Endodermal cell (in vitro differentiated cells): ENCODE measurements at regions not wholly inside any gene's neighbourhood (a gene's known extent, or its start where the extent isn't known, plus 50 kb on each side); places are given as distances from the start of the nearest gene placed in this dataset.
"Not testable (repeated sequence)": the region's sequence is repeated elsewhere in the genome, so short reads cannot be mapped to it uniquely, and the experiment has no call there.

ENCODE experiments used
- DNase-seq: peaks from one replicate; pipeline ENCODE4 v3.0.0-alpha.2; 2017
- H3K27ac ChIP-seq: 2 replicates; pipeline ENCODE4 v1.5.1; 2013; ENCODE audit warnings: mild to moderate bottlenecking, low read depth, low read length, moderate library complexity
- H3K27me3 ChIP-seq: 2 replicates; pipeline ENCODE4 v1.6.1; 2013; ENCODE audit warnings: mild to moderate bottlenecking, low read length, moderate library complexity; ENCODE audit not compliant: insufficient read depth, control insufficient read depth, poor library complexity, severe bottlenecking
- H3K36me3 ChIP-seq: 2 replicates; pipeline ENCODE4 v1.7.0; 2013; ENCODE audit warnings: mild to moderate bottlenecking, low read length, moderate library complexity; ENCODE audit not compliant: control insufficient read depth, insufficient read depth
- H3K4me1 ChIP-seq: one replicate; pipeline ENCODE4 v1.7.0; 2013; ENCODE audit warnings: low read length; ENCODE audit not compliant: control insufficient read depth, insufficient read depth
- H3K4me3 ChIP-seq: 2 replicates; pipeline ENCODE4 v1.5.1; 2013; ENCODE audit warnings: mild to moderate bottlenecking, low read length, moderate library complexity
- H3K9ac ChIP-seq: 2 replicates; pipeline ENCODE4 v1.6.1; 2013; ENCODE audit warnings: mild to moderate bottlenecking, low read length, moderate library complexity; ENCODE audit not compliant: poor library complexity, severe bottlenecking; ENCODE audit errors: extremely low read depth
- H3K9me3 ChIP-seq: 2 replicates; pipeline ENCODE4 v1.6.1; 2013; ENCODE audit warnings: mild to moderate bottlenecking, low read length, moderate library complexity; ENCODE audit not compliant: control insufficient read depth
- H3K27ac Mint-ChIP-seq: 2 replicates; pipeline ENCODE4 v1.8.0; 2020; ENCODE audit warnings: mixed read lengths
- H3K27me3 Mint-ChIP-seq: 2 replicates; pipeline ENCODE4 v1.8.0; 2021; ENCODE audit warnings: mild to moderate bottlenecking, mixed read lengths; ENCODE audit not compliant: insufficient read depth
- H3K36me3 Mint-ChIP-seq: 2 replicates; pipeline ENCODE4 v1.8.0; 2020; ENCODE audit warnings: low read depth, mixed read lengths
- H3K4me1 Mint-ChIP-seq: 2 replicates; pipeline ENCODE4 v1.8.0; 2020; ENCODE audit warnings: mixed read lengths
- H3K4me3 Mint-ChIP-seq: 2 replicates; pipeline ENCODE4 v1.8.0; 2020; ENCODE audit warnings: mild to moderate bottlenecking, moderate library complexity, mixed read lengths
- H3K9me3 Mint-ChIP-seq: 2 replicates; pipeline ENCODE4 v1.8.0; 2020; ENCODE audit warnings: mild to moderate bottlenecking, mixed read lengths
- CTCF ChIP-seq: fragments of 200-600 bp; sonication (generic); conservative IDR thresholded peaks from 2 replicates; pipeline ENCODE4 v1.5.0; 2021; ENCODE audit warnings: antibody characterized with exemption, mild to moderate bottlenecking
- WGBS, 2 experiments: methylation state at CpG; one replicate each; pipeline versions ENCODE4 v1.1.5 to v1.1.7; 2013; ENCODE audit warnings: missing lambda C conversion rate in 2 of 2, mixed read lengths in 1 of 2; ENCODE audit not compliant: insufficient coverage in 1 of 2, insufficient read length in 1 of 2; 5-methylcytosine and 5-hydroxymethylcytosine counted together

GRCh38 chr10:9056521-9056920, 1002.0 kb downstream of the GATA3 start:
- Mint-ChIP-seq H3K9me3 (peaks cover 12% of the 10 kb centered on the region), H3K27me3 (peaks cover 10% of the 10 kb centered on the region), H3K36me3 (no peaks in the 10 kb centered on the region), H3K4me3 (no peak overlapping the region), H3K4me1 (no peaks in the 10 kb centered on the region), H3K27ac (no peak overlapping the region)
- no peak for DNase-seq
- H3K9me3 ChIP-seq, result peaks cover 5% of the 10 kb centered on the region
- 94 to 100% methylated on average over 4 to 11 of the region's 11 CpGs for WGBS, 2 experiments
- peaks cover under 1% of the 10 kb centered on the region for H3K27me3 ChIP-seq
- no peaks in the 10 kb centered on the region for H3K36me3 ChIP-seq
- no peak overlapping the region for H3K27ac ChIP-seq
- H3K4me3 ChIP-seq, result no peak overlapping the region
- H3K9ac ChIP-seq, result no peak overlapping the region
- H3K4me1 ChIP-seq, result no peaks in the 10 kb centered on the region
- no peak for TF ChIP-seq CTCF

GRCh38 chr10:9057293-9057692, 1002.8 kb downstream of the GATA3 start:
- WGBS, 2 experiments, result 87 to 92% methylated on average over 7 to 17 of the region's 17 CpGs
- DNase-seq, H3K4me1 Mint-ChIP-seq, H3K4me3 Mint-ChIP-seq, H3K9ac ChIP-seq, H3K27me3 ChIP-seq, H3K4me1 ChIP-seq, H3K36me3 Mint-ChIP-seq, H3K27ac Mint-ChIP-seq, H3K9me3 ChIP-seq, H3K4me3 ChIP-seq, H3K27ac ChIP-seq, H3K36me3 ChIP-seq: not testable (repeated sequence)
- Mint-ChIP-seq H3K9me3 (peaks cover 12% of the 10 kb centered on the region), H3K27me3 (peaks cover 12% of the 10 kb centered on the region)

GRCh38 chr10:9060314-9060713, 1005.8 kb downstream of the GATA3 start:
- Histone ChIP-seq H3K9ac (no peak overlapping the region), H3K4me3 (no peak overlapping the region), H3K4me1 (no peaks in the 10 kb centered on the region), H3K36me3 (no peaks in the 10 kb centered on the region), H3K9me3 (peaks cover 5% of the 10 kb centered on the region), H3K27me3 (peaks cover 10% of the 10 kb centered on the region), H3K27ac (no peak overlapping the region)
- TF ChIP-seq CTCF, result no peak
- Mint-ChIP-seq H3K27me3 (peaks cover 12% of the 10 kb centered on the region), H3K4me3 (no peak overlapping the region), H3K9me3 (peaks cover 12% of the 10 kb centered on the region), H3K27ac (no peak overlapping the region), H3K4me1 (no peaks in the 10 kb centered on the region), H3K36me3 (no peaks in the 10 kb centered on the region)
- DNase-seq, result no peak
- 47% methylated on average over 2 of the region's 2 CpGs; no CpG with 5 or more reads in 1 of the 2 experiments for WGBS, 2 experiments

- DNase-seq, result no peak
- no peak for TF ChIP-seq CTCF
- Histone ChIP-seq H3K27me3 (peaks cover 10% of the 10 kb centered on the region), H3K9ac (no peak overlapping the region), H3K4me1 (no peaks in the 10 kb centered on the region), H3K36me3 (no peaks in the 10 kb centered on the region), H3K27ac (no peak overlapping the region), H3K4me3 (no peak overlapping the region), H3K9me3 (no peaks in the 10 kb centered on the region)
- Mint-ChIP-seq H3K27me3 (peaks cover 12% of the 10 kb centered on the region), H3K9me3 (peaks cover 6% of the 10 kb centered on the region), H3K4me1 (no peaks in the 10 kb centered on the region), H3K4me3 (no peak overlapping the region), H3K27ac (no peak overlapping the region), H3K36me3 (no peaks in the 10 kb centered on the region)
- 83 to 100% methylated on average over 2 to 3 of the region's 3 CpGs for WGBS, 2 experiments
Observed at GRCh38 chr10:9061871-9062270, 1007.4 kb downstream of the GATA3 start.
